GM21825 (cell line): ENCODE measurements at regions not wholly inside any gene's neighbourhood (a gene's known extent, or its start where the extent isn't known, plus 50 kb on each side); places are given as distances from the start of the nearest gene placed in this dataset.

ENCODE experiments used
- ATAC-seq: cut with Tn5 transposase; IDR thresholded peaks from one replicate; pipeline ENCODE4 v1.9.1; 2021; ENCODE audit warnings: mild to moderate bottlenecking, moderate library complexity; ENCODE audit not compliant: unreplicated experiment

GRCh38 chr21:20554785-20555184, 443.4 kb upstream of the NCAM2 start:
- ATAC-seq = no peak

DNA sequence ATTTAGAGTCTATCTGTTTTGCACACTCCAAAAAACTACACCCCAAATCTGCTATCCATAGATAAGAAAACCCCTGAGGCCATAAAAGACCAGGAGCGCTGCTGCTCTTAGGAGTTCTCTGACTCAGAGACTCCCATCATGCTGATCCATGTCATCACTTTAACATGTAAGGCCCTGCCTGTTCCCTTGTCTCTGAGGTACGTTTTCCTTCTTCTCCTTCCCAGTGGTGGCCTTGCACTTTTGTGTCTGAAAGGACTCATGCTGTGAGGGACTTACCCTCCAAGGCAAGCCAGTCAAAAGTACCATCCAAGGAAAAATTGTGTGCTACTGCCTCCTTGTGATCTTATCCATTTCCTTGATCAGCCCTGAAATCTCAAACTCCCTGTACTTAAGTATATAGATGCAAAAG, 427.4 kb upstream of the NCAM2 start:
- no peak for ATAC-seq

GRCh38 chr21:20572582-20572981, 425.6 kb upstream of the NCAM2 start:
- ATAC-seq = no peak

DNA sequence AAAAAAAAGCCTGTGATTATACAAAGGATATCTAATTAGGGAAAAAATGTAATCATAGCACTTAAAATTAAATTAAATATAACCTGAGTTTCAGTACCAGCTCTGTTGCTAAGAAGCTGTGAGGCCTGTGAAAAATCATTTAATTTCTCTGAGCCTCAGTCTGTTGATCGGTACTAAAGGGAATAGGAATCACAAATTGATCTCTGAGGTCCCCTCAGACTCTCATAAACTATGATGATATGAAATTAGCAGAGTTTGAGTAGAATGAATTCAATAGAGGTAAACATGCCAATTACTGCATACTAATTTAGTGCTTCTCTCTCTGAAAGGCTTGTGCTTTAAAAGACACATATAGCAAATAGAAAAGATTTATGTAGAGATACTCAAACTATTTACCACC, 416.8 kb upstream of the NCAM2 start:
- no peak for ATAC-seq

DNA sequence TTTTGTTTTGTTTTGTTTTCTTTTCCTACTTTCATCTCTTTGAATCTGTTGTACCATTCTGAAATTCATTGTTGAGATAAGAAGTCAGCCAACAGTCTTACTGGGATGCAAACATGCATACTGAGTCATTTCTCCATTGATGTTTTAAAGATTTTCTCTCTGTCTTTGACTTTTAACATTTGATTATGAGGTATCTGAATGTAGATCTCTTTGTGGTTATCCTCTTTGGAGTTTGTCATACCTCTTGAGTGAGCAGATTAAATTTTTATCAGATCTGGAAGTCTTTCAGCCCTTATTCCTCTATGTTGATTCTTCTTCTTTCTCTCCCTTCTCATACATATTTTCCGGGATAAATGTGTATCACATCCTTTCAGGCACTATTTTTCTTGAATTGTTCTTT, 406.9 kb upstream of the NCAM2 start:
- ATAC-seq = no peak

GRCh38 chr21:20592463-20592862, 405.7 kb upstream of the NCAM2 start:
- ATAC-seq = no peak

- ATAC-seq = no peak
These were observed 395.0 kb upstream of the NCAM2 start for GRCh38 chr21:20603236-20603635.

DNA sequence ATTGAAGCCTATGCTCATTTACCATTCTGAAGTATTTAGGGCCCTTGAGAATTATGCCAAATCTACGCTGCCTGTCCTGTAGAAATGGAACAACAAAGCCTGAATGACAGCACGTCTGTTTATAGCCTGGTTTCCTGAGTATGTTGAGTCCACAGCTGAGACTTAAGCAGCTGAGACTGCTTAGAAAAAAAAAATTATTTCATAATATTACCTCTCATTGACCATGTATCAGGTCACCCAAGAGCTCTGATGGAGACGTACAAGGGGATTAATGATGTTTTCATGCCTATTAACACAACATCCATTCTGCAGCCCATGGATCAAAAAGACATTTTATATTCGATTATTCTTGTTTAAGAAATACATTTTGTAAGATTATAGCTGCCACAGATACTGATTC, 387.2 kb upstream of the NCAM2 start:
- no peak for ATAC-seq

DNA sequence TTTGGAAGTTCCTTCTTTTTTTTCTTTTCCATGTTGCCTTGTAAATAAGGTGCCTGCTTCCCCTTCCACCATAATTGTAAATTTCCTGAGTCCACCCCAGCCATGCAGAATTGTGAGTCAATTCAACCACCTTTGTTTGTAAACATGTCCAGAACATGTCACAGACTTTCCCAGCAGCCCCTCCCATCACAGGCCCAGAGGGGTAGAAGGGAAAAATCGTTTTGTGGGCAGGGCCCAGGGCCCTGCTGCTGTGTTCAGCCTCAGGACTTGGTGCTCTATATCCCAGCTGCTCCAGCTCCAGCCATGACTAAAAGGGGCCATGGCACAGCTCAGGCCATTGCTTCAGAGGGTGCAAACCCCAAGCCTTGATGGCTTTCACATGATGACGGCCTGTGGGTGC, 384.6 kb upstream of the NCAM2 start:
- no peak for ATAC-seq

- ATAC-seq = no peak
These were observed 381.1 kb upstream of the NCAM2 start for GRCh38 chr21:20617130-20617529.

DNA sequence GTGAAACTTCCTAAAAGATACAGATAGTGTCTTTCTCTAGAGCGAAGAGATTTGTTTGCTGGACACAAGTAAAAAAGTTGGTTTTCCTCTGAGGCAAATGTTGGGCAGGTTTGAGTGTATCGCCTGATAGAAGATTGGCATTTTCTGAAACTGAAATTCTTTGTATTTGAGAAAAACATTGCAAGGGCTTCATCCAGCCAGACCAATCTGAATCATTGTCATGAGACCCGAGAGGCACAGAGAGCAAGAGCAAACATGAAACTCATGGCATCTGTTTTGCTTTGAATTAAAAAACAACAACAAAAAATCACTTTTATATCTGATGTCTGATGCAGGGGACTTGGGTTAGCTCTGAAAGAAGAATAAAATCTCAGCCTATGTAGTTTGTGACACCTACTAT, 379.3 kb upstream of the NCAM2 start:
- no peak for ATAC-seq

GRCh38 chr21:20627594-20627993, 370.6 kb upstream of the NCAM2 start:
- no peak for ATAC-seq

DNA sequence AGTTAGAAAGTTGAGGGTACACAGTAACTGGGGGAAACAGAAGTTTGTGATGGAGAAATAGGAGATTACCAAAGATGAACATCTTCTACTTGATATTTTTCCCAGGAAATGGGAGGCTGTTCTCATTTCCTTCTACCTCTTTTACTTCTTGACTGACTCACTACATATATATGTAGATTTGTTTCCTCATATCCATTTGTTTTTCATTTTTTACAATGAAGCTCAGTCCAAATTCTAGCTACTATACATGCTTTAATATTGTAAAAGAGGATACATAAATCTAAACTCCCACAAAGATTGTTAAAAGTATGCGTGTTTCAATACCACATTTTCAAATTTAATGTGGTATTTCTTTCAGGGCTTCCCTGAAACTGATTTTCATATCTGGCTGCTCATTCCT, 366.6 kb upstream of the NCAM2 start:
- ATAC-seq = no peak

DNA sequence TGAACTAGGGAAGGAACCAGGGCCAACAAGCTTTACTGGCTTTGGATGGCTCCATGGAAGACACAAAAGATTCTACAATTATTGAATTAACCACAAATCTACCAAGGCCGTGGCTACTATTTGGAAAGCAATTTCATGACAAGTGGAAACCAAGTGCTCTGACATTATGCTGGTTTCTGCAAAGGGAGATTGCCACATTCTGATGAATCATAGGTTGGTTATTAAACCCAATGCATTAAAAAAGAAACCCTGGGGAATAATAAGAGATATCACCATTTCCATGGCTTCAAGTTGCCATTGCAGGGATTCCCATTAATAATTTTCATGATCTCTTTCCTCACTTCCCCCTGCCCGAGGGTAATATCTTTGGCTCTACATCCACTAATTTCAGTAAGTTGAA, 359.2 kb upstream of the NCAM2 start:
- no peak for ATAC-seq

DNA sequence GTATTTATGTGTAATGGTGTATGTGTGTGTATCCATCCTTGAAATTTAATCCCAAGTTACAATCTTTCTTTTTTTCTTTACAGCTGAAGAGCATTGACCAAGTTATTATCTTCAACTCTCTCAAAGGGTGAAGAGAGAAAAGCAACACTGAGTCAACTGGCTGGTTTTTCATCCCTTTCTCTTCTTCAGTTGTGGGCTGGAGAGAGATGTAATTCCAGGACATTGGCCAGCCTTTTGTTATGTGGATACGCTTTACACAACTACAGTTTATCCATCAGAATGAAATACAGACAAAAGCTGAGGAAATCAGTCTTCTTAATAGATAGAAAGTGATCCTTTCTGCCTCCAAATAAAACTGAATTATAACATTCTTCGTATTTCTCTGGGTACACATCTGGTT, 357.0 kb upstream of the NCAM2 start:
- ATAC-seq = no peak

DNA sequence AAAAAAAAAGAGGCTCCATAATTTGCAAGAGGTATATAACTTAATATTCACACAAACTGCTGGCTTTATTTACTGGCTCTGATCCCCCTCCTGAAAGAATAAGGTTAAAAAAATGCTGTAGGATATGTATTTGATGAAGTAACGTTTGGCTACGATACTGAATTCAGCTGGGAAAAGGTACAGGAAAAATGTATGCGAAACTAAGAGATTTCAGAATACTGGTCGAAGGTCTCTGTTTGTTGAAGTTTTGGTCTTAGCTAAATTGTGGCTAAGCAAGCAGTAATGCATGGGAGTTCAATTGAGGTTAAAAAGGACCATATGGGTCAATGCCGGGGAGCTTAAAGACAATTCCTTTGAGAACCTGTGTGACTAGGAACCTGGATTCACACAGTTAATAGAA, 355.5 kb upstream of the NCAM2 start:
- ATAC-seq = no peak

DNA sequence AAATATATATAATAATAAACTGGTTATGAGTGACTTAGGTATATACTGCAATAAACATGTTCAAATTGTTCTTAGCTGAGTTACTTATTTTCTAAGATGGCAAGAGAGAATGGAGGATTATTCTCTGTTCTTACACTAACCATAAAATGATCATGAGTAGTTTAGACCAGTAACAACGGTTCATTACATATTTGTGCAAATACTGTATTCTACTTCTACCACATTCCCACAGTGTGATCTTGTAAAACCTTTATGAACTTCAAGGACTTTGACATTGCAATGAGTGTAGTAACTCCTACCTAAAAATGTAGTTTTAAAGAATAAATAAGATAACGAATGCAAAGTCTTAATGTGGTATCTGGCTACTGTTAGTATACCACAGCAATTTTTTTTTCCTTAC, 353.7 kb upstream of the NCAM2 start:
- no peak for ATAC-seq

DNA sequence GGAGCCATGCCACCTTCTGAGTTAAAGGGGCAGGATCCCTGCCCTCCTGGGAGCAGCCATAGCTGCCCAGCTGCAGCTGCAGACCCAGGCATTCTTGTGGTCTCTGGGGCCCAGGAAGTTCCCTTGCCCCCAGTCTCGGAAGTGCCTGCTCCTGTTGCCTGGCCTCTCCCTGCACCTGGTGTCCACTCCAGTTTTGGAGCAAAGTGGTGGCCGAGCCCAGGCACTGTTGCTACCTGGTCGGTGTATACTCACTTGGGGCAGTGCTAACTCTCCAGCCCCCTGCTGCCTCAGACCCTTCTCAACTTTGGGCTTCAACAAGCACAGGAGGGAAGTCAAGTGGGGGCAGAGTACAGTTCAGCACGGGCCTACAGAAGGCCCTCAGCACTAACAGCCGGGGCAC, 352.9 kb upstream of the NCAM2 start:
- ATAC-seq = no peak

DNA sequence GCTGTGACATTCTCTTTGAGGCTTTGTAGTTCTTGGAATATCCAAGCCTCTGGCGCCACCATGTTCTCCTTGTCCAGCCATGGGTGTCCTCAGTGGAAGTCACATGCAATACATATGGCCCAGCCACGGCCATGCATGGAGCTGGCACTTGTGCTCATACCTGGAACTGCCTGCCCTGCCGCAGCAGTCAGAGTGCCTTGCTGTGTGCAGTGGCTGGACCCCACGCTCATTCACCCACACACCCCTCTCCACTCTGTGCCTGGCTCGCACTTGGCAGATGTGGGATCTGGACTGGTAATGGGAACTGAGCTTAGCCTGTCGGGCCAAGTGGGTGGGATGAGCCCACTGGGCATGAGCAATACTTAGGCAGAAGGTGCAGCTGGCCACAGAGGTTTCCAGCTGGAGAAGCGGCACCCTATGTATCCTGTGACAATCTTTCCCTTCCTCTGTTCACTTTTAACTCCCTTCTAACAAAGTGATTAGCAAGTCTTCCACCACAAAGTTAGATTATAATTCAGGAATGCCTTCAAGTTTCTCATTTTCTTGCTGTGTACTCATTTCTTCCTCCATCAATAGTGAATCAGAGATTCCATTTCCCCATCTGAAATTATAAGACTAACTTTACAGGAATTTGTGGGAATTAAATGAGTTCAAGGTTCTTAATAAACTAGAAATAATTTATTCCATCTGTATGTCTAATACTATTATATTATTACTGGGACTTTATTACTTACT, 351.6 kb upstream of the NCAM2 start:
- ATAC-seq = no peak

DNA sequence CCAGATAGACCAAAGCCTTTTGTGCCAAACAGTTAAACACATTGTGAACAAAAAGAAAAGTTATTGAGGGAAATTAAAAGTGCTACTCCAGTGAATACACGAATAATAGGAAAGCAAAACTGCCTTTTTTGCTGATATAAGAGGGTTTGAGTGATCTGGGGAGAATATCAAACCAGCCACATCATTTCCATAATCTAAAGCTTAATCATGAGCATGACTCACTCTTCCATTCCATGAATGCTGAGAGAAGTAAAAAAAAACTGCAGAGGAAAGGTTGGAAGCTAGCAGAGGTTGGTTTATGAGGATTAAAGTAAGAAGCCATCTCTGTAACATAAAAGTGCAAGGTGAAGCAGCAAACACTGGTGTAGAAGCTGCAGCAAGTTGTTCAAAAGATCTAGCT, 350.6 kb upstream of the NCAM2 start:
- ATAC-seq = no peak

DNA sequence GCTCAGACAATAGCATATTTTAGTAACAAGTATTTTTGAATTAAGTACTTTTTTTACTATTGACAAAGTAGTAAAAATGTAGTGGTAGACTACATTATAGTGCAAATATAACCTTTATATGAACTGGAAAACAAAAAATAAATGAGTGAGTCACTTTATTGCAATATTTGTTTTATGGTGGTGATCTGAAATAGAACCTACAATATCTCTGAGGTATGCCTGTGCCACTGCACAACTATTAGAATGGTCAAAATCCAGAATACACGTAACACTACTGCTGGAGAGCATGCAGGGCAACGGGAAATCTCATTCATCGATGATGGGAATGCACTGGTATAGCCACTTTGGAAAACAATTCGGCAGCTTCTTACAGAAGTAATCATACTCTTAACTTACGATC, 349.0 kb upstream of the NCAM2 start:
- ATAC-seq = no peak

GRCh38 chr21:20652846-20653245, 345.4 kb upstream of the NCAM2 start:
- no peak for ATAC-seq

DNA sequence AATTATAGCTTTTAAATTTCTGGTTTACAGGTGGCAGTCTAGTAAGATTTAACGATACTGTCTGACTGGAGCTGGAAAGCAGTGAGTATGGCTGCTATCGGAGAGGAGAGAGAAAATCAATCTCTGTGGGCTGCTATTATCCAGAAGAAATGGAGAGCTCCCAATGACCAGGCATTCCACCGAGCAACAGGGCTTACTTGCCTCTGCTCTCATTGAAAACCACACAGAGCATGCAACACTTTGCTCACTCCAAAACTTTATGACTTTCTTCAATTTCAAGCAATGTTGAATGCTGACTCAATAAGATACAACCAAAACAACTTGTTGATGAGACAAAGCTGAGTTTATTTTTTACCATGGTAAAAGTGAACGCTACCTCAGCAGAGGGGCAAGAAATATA, 337.0 kb upstream of the NCAM2 start:
- ATAC-seq = no peak
